NCI-H1417 (cell line): ENCODE measurements at regions not wholly inside any gene's neighbourhood (a gene's known extent, or its start where the extent isn't known, plus 50 kb on each side); places are given as distances from the start of the nearest gene placed in this dataset.
A peak's percentile ranks its signal among the peaks of the same experiment; 100 is the strongest.

Experiments used
- DNase-seq, 3 experiments: peaks; one replicate each; lab custom pipeline; 2025; lab: John Stamatoyannopoulos, UW

- no peak for DNase-seq
Measured at GRCh38 chr9:26058111-26058895, 380.1 kb upstream of the TUSC1 start.

DNA sequence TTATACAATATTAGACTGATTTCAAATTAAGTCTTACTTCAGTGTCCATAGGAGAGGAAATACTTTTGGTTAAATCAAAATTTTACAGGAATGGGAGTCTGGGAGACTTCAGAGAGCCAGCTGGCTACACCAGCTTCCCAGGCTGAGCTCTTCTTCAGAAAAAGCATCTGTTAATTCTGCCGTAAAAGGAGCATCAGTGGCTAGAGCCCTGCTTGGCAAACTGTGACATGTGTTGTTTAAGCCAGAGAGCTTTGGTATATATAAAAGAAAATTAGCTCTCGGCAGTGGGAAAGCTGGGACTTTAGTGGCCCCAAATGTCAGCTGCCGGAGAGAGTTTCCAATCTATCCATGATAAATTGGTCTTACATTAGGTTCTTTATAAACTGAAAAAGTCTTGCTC is 378.8 kb upstream of the TUSC1 start:
- no peak for DNase-seq

GRCh38 chr9:26054600-26055520 is 376.6 kb upstream of the TUSC1 start:
- DNase-seq, result no peak

- no peak for DNase-seq
Measured at GRCh38 chr9:26053954-26054353, 375.7 kb upstream of the TUSC1 start.

DNA sequence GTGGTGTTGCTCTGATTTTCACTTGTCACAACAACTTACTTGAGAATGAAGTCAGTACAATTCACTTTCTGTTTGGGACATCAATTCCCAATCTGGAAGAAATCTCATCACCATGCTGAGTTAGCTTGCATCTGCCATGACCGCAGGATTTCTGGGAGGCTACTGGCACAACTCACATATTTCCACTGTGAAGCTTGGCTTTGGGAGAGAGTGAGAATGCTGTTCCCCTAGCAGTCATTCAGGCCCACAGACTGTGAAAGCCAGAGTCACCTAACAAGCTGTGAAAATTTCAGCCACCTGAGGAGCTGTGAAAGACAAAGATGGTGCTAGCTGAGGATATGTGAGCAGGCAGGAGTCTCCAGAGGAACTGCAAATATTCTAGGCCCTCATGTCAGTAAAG is 365.2 kb upstream of the TUSC1 start:
- DNase-seq, result no peak

DNA sequence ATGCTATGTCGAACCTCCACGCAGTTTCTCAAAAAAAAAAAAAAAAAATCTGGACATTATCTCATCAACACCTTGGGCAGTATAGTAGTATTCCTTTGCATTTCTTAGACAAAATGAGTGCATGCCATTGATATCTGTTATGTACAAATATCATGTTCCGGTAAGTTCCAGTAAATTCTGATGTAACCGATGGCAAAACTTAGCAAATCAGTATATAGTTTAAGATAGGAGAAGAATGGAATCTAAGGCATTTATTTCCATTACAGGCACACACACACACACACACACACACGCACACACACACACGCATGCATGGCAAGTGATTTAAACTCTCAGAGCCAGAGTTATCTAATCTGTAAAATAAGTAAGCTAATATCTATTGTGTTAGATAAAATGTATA is 356.5 kb upstream of the TUSC1 start:
- DNase-seq, result no peak

DNA sequence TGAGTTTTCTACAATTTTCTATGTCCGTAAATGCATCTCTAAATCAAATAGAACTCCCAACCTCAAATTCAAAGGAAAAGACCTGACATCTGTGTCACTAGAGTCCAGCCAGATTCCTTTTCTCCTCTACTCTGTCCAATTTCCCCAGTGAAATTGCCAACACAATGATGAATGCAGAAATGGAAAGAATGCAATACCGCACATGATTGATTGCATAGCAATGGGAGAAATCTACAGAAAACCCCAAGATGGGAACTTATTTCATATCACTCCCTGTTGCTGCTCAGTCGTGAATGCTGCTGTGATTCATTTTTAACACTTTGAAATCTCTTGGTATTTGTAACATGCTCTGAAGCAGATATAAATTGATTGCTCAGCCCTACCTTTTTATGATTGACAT is 355.1 kb upstream of the TUSC1 start:
- DNase-seq, result no peak

DNA sequence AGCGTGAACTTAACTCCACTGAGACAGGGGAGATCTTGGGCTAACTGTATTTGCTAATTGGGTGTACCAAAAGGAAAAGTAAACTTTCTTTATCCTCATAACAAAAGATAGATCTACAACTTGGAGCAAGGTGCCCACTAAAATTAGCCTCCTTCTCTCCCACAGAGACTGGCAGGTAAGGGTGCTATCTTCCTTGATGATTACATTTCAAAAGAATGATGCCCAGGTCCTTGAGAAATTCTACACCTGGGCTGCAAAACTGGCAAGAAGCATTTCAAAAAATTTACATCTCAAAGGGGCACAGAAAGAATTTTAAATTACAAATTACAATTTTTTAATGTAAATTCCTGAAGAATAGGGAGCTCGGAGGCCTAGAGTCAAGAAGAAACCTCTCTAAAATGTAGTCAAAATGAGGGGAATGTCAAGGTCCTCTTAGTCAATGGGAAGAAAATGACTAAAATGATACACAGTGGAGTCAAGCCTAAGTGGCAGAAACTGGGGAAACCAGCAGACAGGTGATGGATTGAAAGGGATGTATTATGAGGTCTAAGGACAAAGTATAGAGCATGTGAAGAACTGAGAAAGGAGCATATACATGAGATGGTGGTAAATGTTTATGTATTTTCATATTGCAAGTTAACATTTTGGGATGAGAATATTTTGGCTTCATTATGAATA is 348.3 kb upstream of the TUSC1 start:
- DNase-seq, result no peak

DNA sequence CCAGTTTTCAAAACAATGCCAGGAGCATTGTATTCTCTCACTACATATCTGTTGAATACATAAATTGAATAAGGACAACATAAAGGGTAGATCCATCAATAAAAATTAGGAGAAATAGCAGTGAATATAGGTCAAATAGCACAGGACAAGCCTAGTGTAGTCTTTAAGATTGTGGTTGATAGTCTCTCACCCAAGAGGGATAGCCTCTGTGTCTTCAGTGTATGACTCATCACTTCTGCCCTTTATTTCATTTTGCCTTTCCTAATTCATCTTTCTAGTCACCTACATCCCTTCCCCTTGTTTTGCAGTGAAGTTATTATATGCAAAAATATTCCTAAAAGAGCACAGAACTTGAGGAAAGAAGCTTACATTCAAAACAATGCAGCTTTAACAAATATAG is 335.0 kb upstream of the TUSC1 start:
- no peak for DNase-seq

- DNase-seq, result no peak
Measured at GRCh38 chr9:26012797-26013196, 334.6 kb upstream of the TUSC1 start.

GRCh38 chr9:25994605-25995004 is 316.4 kb upstream of the TUSC1 start:
- DNase-seq, result no peak

DNA sequence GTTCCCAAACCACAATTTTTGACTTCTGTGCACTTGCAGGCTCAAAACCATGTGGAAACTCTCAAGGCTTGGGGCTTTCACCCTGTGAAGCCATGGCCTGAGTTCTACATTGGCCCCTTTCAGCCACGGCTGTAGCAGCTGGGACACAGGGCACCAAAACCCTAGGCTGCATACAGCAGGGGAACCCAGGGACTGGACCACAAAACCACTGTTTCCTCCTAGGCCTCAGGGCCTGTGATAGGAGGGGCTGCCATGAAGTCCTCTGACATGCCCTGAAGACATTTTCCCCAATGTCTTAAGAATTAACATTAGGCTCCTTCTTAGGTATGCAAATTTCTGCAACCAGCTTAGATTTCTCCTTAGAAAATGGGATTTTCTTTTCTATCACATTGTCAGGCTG is 312.1 kb upstream of the TUSC1 start:
- DNase-seq, result no peak

DNA sequence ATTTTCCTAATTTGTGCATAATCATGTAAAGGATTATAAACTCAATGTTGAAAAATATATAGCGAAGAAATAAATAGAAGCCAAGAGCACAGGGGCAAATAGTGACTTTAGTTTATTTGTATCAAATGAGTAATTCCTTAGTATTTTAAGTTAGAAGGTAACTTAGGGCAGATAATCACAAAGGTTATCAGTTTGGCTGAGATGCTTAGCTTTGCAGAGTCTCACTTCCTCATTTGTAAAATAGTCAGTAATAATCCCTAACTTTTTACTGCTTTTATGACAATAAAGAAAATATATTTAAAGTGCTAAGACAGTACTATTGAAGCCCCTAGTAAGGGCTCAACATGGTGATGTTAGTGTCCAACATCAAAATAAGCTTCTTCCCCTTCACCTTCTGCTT is 297.4 kb upstream of the TUSC1 start:
- no peak for DNase-seq

GRCh38 chr9:25964239-25964638 is 286.0 kb upstream of the TUSC1 start:
- peak; percentile 14 to 59 (median 34) for DNase-seq

DNA sequence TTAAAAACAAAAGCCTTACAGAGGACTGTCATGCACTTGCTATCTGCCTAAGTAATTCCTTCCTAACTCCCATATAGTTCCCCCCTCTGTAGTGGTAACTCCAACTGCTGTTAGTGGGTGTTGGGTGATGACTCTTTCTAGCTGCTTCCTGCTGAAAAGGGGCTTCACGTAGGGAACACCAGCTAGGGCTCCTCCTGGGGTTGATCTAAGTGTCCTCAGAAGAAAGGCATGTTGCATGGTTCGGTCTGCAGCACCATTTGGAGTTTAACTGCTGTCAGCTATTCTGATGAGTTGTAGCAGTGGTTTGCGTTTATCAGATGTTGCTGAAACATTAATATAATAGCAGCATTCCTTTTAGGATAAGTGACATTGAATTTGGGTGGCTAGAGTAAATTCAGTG is 281.9 kb upstream of the TUSC1 start:
- no peak for DNase-seq

GRCh38 chr9:25954209-25954608 is 276.0 kb upstream of the TUSC1 start:
- DNase-seq, result no peak

GRCh38 chr9:25948182-25948581 is 269.9 kb upstream of the TUSC1 start:
- no peak for DNase-seq

DNA sequence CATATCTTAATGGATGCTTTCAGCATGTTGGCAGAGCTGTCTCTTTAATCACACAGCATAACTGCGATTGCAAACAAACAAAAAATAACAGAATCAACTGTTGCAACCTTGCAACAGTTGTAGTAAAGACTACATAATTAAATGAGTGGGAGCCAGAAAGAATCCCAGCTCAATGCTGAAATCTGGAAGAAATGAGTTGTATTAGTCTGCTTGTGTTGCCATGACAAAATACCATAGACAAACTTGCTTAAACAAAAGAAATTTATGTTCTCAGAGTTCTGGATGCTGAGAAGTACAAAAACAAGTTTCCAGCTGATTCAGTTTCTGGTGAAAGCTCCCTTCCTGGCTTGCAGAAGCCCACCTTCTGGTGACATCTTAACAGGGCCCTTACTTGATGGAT is 260.9 kb upstream of the TUSC1 start:
- no peak for DNase-seq

DNA sequence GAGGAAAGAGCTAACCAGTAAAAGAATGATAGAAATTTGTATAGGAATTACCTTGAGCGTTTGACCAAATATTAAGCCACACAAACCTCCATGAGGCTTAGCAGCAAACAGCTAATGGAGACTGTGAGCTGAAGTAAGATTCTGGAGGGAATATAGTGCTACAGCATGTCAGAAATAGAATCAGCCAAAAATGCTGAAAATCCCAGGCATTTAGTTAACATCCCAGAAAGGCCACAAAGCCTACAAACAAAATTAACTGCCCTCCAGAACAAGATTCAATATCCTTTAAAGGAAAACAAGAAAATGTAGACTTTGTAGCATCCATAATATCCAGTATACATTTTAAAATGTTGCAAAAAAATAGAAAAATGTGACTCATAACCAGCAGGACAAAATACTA is 257.8 kb upstream of the TUSC1 start:
- DNase-seq, result no peak

- no peak for DNase-seq
Measured at GRCh38 chr9:25935188-25935587, 256.9 kb upstream of the TUSC1 start.

GRCh38 chr9:25918761-25919160 is 240.5 kb upstream of the TUSC1 start:
- no peak for DNase-seq

DNA sequence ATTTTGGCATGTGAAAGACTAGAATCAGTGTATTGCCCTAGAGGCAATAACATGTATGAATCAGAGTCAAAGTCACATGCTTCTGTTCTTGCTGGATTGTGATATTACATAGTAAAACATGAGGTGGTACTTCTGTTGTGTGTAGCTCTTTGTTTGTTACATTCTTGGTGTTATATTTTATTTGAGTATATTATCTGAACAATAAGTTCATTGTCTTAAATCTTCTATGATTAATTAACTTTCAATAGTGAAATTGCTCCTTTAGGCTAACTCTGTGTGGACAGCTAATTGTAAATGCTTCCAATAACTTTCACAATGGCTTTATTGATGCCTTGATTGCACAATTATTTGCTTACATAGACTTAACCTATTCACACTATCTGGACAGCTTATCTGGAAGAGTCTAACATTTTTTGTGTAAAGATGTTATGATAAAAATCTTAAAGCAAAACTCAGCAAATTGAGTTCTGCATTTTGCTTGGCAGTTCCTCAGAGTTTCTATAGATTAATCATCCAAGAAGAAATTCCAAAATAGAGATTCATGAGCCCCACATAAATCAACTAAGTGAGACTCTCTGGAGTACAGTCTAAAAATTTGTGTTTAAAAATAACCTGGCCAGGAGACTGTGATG is 239.6 kb upstream of the TUSC1 start:
- no peak for DNase-seq
